ENCODE measurements at regions not wholly inside any gene's neighbourhood (a gene's known extent, or its start where the extent isn't known, plus 50 kb on each side); places are given as distances from the start of the nearest gene placed in this dataset.

DNA sequence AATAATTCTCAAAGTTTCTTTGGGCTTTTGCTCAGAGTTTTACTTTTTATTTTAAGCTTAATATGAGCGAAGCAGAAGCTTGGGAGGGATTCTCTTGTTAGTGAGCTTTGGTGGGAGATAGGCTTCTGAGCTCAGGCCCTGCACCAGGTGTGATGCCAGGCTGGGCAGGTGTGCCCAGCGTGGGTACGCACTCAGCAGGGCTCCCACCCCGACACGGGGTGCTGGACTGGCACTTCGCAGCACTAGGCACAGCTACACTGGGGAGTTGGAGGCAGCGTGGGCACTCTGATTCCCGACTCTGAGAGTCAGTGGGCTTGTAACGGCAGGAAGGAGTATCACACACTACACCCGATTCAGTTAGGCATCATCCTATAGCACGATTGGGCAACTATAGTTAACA, 244.0 kb downstream of the KLF13 start:
- Histone ChIP-seq H3K36me3 (ENCODE audit: control insufficient read depth in 1 of 2, insufficient read depth in 2 of 2, low read length in 2 of 2) (peaks cover 0 to 29% of the 10 kb centered on the region in 2 donors), H3K27ac (ENCODE audit: low read length) (no peak overlapping the region), H3K9me3 (ENCODE audit: control insufficient read depth in 1 of 2, low read length in 2 of 2) (no peaks in the 10 kb centered on the region), H3K4me1 (ENCODE audit: control insufficient read depth in 1 of 2, insufficient read depth in 2 of 2, low read length in 2 of 2) (no peaks in the 10 kb centered on the region), H3K4me3 (ENCODE audit: low read depth in 1 of 2, low read length in 2 of 2) (no peak overlapping the region), H3K27me3 (ENCODE audit: low read depth, low read length) (no peaks in the 10 kb centered on the region)

DNA sequence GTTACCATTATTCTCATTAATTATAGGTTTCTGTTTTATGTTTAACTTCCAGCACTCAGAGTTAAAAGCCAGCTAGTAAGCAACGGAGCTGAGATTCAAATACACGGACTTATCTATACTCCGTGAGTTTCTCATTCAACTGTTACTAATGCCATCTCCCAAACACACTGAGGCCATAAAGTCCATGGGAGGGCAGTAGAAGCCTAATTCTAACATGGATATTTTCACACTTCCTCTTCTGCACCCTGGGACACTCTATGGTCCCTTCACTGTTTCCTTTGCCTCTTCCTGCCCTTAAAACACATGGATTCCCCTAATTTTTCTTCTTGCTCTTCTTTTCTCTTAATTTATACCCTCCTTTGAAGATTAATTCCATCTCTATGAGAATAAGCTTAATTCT, 245.0 kb downstream of the KLF13 start:
- no peak overlapping the region for H3K27ac ChIP-seq (ENCODE audit: low read length)
- H3K4me1 ChIP-seq (ENCODE audit: control insufficient read depth in 1 of 2, insufficient read depth in 2 of 2, low read length in 2 of 2), result no peaks in the 10 kb centered on the region
- H3K36me3 ChIP-seq (ENCODE audit: control insufficient read depth in 1 of 2, insufficient read depth in 2 of 2, low read length in 2 of 2), result peaks cover 0 to 29% of the 10 kb centered on the region in 2 donors
- H3K27me3 ChIP-seq (ENCODE audit: low read depth, low read length), result no peaks in the 10 kb centered on the region
- no peak overlapping the region for H3K4me3 ChIP-seq (ENCODE audit: low read depth in 1 of 2, low read length in 2 of 2)
- no peaks in the 10 kb centered on the region for H3K9me3 ChIP-seq (ENCODE audit: control insufficient read depth in 1 of 2, low read length in 2 of 2)

DNA sequence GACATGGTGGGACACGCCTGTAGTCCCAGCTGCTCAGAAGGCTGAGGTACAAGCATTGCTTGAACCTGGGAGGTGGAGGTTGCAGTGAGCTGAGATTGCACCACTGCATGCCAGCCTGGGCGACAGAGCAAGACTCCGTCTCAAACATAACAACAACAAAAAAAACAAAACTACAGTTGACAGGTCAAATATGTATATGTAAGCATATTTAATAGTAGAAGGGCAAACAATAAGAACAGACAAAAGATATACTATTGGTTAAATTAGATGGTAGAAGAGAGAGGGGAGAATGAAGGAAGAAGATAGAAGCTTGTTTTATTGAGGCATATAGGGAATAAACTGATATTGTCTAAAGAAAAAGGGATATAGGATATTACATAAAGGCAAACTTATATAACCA, 247.1 kb downstream of the KLF13 start:
- Histone ChIP-seq H3K4me3 (ENCODE audit: low read depth in 1 of 2, low read length in 2 of 2) (no peak overlapping the region), H3K9me3 (ENCODE audit: control insufficient read depth in 1 of 2, low read length in 2 of 2) (no peaks in the 10 kb centered on the region)

DNA sequence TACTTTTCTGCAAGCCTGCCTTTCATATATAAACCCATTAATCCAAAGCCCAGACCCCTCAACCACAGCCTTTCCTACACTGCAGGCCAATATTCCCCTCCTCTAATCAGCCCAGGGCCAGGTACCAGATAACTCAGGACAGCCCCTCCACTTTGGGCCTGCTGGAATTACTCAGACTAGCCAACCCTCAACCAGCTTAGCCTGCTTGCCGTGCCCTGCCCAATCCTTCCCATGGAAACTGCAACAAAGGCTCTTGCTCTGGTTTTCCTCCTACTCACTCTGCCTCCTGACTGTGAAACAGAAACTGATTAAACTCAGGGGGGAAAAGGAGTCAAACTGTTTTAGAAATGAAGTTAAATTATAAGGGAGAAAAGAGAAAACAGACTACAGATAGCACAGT, 248.1 kb downstream of the KLF13 start:
- Histone ChIP-seq H3K4me3 (ENCODE audit: low read depth in 1 of 2, low read length in 2 of 2) (no peak overlapping the region), H3K4me1 (ENCODE audit: control insufficient read depth in 1 of 2, insufficient read depth in 2 of 2, low read length in 2 of 2) (no peaks in the 10 kb centered on the region), H3K36me3 (ENCODE audit: control insufficient read depth in 1 of 2, insufficient read depth in 2 of 2, low read length in 2 of 2) (peaks cover 0 to 2% of the 10 kb centered on the region in 2 donors), H3K27me3 (ENCODE audit: low read depth, low read length) (no peaks in the 10 kb centered on the region), H3K27ac (ENCODE audit: low read length) (no peak overlapping the region), H3K9me3 (ENCODE audit: control insufficient read depth in 1 of 2, low read length in 2 of 2) (no peaks in the 10 kb centered on the region)

More for the DNA sequence above, 247.1 kb downstream of the KLF13 start:
- H3K27ac ChIP-seq (ENCODE audit: low read length), result no peak overlapping the region
- no peaks in the 10 kb centered on the region for H3K4me1 ChIP-seq (ENCODE audit: control insufficient read depth in 1 of 2, insufficient read depth in 2 of 2, low read length in 2 of 2)
- peaks cover 0 to 11% of the 10 kb centered on the region in 2 donors for H3K36me3 ChIP-seq (ENCODE audit: control insufficient read depth in 1 of 2, insufficient read depth in 2 of 2, low read length in 2 of 2)
- no peaks in the 10 kb centered on the region for H3K27me3 ChIP-seq (ENCODE audit: low read depth, low read length)

DNA sequence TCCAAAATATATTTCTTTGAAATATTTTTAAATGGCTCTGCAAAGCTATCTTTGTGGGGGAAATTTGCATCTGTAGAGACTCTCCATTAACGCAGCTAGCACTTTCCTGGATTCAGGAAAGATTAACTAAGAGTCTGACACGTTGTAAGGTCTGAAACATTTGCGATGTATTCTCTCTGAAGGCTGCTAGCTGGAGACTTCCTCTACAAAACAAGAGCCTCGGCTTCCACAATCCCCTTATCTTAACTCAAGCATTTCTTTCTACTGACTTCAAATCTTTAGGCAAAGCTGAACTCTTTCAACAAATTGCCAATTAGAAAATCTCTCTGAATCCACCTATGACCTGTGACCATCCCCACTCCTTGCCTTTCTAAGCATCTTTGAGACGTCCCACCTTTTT, 250.5 kb downstream of the KLF13 start:
- Histone ChIP-seq H3K4me1 (ENCODE audit: control insufficient read depth in 1 of 2, insufficient read depth in 2 of 2, low read length in 2 of 2) (no peaks in the 10 kb centered on the region), H3K36me3 (ENCODE audit: control insufficient read depth in 1 of 2, insufficient read depth in 2 of 2, low read length in 2 of 2) (no peaks in the 10 kb centered on the region), H3K27me3 (ENCODE audit: low read depth, low read length) (no peaks in the 10 kb centered on the region), H3K9me3 (ENCODE audit: control insufficient read depth in 1 of 2, low read length in 2 of 2) (peaks cover 0 to 4% of the 10 kb centered on the region in 2 donors), H3K27ac (ENCODE audit: low read length) (no peak overlapping the region), H3K4me3 (ENCODE audit: low read depth in 1 of 2, low read length in 2 of 2) (no peak overlapping the region)

DNA sequence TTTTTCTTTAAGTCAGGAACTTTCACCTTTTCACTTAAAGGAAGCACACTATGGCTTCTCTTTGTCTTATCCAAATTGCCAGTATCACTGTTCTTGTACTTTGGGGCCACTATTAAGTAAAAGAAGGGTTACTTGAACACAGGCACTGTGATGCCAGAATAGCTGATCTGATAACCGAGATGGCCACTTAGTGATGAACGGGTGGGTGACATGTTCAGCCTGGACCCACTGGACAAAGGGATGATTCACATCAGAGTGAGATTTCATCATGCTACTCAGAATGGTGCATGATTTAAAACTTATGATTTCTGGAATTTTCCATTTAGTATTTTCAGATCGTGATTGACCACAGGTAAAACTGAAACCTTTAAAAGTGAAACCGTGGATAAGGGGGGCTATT, 252.6 kb downstream of the KLF13 start:
- Histone ChIP-seq H3K4me3 (ENCODE audit: low read depth in 1 of 2, low read length in 2 of 2) (no peak overlapping the region), H3K27ac (ENCODE audit: low read length) (no peak overlapping the region), H3K36me3 (ENCODE audit: control insufficient read depth in 1 of 2, insufficient read depth in 2 of 2, low read length in 2 of 2) (no peaks in the 10 kb centered on the region), H3K9me3 (ENCODE audit: control insufficient read depth in 1 of 2, low read length in 2 of 2) (peaks cover 0 to 13% of the 10 kb centered on the region in 2 donors), H3K4me1 (ENCODE audit: control insufficient read depth in 1 of 2, insufficient read depth in 2 of 2, low read length in 2 of 2) (no peaks in the 10 kb centered on the region), H3K27me3 (ENCODE audit: low read depth, low read length) (no peaks in the 10 kb centered on the region)

DNA sequence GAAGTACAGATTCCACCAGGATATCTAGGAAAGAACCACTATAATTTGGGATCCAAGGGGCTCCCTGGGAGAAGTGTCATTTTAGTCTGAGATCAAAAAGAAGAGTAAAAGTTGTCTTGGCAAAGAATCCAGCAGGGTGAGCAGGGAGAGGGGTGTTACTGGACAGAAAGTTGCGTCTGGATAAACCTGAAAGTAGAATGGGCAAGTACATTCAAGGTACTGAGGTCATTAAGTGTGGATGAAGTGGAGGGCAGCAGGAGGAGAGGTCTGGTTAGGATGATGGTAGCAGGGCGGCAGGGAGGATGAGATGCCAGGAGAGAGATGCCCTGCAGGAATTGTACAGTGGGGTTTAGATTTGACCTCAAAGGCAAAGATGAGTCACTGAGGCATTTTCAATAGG, 253.3 kb downstream of the KLF13 start:
- H3K36me3 ChIP-seq (ENCODE audit: control insufficient read depth in 1 of 2, insufficient read depth in 2 of 2, low read length in 2 of 2), result no peaks in the 10 kb centered on the region
- H3K4me1 ChIP-seq (ENCODE audit: control insufficient read depth in 1 of 2, insufficient read depth in 2 of 2, low read length in 2 of 2), result no peaks in the 10 kb centered on the region
- no peak overlapping the region for H3K27ac ChIP-seq (ENCODE audit: low read length)
- peaks cover 0 to 13% of the 10 kb centered on the region in 2 donors for H3K9me3 ChIP-seq (ENCODE audit: control insufficient read depth in 1 of 2, low read length in 2 of 2)
- H3K27me3 ChIP-seq (ENCODE audit: low read depth, low read length), result no peaks in the 10 kb centered on the region
- H3K4me3 ChIP-seq (ENCODE audit: low read depth in 1 of 2, low read length in 2 of 2), result no peak overlapping the region

DNA sequence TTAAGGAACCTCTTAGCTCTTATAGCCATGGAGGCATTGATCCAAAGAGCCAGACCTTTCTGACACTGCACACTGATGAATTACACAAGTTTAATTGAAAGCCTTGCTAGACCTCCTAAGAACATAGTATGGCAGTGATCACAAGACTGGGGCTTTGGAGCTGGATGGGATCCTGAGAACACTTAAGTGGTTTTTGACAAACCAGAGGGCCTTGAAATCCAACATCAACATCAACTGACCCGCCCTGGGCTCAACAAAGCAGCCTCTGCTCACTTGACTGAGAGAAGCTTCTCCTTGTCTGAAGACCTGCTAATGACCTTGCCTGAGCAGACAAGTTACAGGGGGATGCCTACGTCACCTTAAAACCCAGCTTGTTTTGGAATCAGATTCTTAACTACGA, 257.6 kb downstream of the KLF13 start:
- H3K27me3 ChIP-seq (ENCODE audit: low read depth, low read length), result no peaks in the 10 kb centered on the region
- H3K27ac ChIP-seq (ENCODE audit: low read length), result no peak overlapping the region

DNA sequence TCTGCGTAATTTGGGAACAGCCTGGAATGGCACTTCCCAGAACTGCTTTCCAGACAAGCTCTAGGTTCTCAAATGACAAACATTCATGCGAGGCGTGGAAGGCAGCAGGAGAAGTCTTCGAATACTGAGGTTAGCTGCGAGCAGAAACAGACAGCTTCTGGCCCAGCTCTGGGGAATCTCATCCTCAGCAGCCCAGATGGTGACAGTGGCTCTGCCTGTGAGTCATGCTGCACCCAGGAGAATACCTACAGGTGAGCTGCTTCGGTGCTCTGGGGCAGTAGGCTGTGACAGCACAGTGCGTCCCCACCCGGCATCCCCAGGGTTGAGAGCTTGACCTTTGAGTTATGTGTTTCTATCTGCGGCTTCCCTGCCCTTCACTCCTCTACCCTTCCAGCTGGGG, 258.6 kb downstream of the KLF13 start:
- H3K27me3 ChIP-seq (ENCODE audit: low read depth, low read length), result no peaks in the 10 kb centered on the region
- H3K4me3 ChIP-seq (ENCODE audit: low read depth in 1 of 2, low read length in 2 of 2), result no peak overlapping the region
- H3K9me3 ChIP-seq (ENCODE audit: control insufficient read depth in 1 of 2, low read length in 2 of 2), result peaks cover 0 to 16% of the 10 kb centered on the region in 2 donors
- no peak overlapping the region for H3K27ac ChIP-seq (ENCODE audit: low read length)
- H3K4me1 ChIP-seq (ENCODE audit: control insufficient read depth in 1 of 2, insufficient read depth in 2 of 2, low read length in 2 of 2), result no peaks in the 10 kb centered on the region
- no peaks in the 10 kb centered on the region for H3K36me3 ChIP-seq (ENCODE audit: control insufficient read depth in 1 of 2, insufficient read depth in 2 of 2, low read length in 2 of 2)

More for the DNA sequence above, 257.6 kb downstream of the KLF13 start:
- Histone ChIP-seq H3K9me3 (ENCODE audit: control insufficient read depth in 1 of 2, low read length in 2 of 2) (peaks cover 0 to 16% of the 10 kb centered on the region in 2 donors), H3K36me3 (ENCODE audit: control insufficient read depth in 1 of 2, insufficient read depth in 2 of 2, low read length in 2 of 2) (no peaks in the 10 kb centered on the region), H3K4me1 (ENCODE audit: control insufficient read depth in 1 of 2, insufficient read depth in 2 of 2, low read length in 2 of 2) (no peaks in the 10 kb centered on the region), H3K4me3 (ENCODE audit: low read depth in 1 of 2, low read length in 2 of 2) (no peak overlapping the region)

DNA sequence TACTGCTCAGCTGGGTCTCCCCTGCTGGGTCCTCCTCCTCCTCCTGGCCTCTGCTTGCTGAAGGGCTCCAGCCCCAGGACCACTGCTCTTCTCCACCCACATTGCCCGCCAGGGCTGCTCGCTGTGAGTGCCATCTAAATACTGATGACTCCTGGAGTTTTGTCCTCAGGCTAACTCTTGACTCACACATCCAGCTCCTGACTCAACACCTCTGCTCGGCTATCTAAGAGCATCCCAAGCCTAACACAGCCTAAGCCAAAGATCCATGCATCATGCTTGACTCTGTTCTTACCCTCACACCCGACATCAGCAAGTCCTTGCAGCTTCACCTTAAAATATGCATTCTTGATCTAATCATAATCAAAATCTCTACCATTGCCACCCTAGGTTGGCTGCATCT, 260.2 kb downstream of the KLF13 start:
- Histone ChIP-seq H3K27me3 (ENCODE audit: low read depth, low read length) (no peaks in the 10 kb centered on the region), H3K4me1 (ENCODE audit: control insufficient read depth in 1 of 2, insufficient read depth in 2 of 2, low read length in 2 of 2) (no peaks in the 10 kb centered on the region), H3K9me3 (ENCODE audit: control insufficient read depth in 1 of 2, low read length in 2 of 2) (peaks cover 0 to 12% of the 10 kb centered on the region in 2 donors), H3K4me3 (ENCODE audit: low read depth in 1 of 2, low read length in 2 of 2) (no peak overlapping the region), H3K36me3 (ENCODE audit: control insufficient read depth in 1 of 2, insufficient read depth in 2 of 2, low read length in 2 of 2) (no peaks in the 10 kb centered on the region), H3K27ac (ENCODE audit: low read length) (no peak overlapping the region)

DNA sequence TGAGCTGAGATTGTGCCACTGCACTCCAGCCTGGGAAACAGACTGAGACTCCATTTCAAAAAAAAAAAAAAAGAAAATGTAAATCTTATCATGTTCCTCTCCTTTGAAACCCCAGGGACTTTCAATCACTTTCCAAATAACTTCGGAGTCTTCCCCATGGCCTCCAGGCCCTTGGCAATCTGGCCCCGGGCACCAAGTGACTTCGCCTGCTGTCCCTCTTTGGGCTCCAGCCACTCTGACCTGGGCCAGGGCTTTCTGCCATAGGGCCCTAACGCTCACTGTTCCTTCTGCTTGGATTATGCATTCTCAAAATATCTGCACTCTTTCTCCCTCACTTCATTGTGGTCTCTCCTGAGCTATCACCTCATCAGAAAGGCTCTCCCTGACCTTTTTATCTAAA, 260.9 kb downstream of the KLF13 start:
- no peaks in the 10 kb centered on the region for H3K27me3 ChIP-seq (ENCODE audit: low read depth, low read length)
- no peaks in the 10 kb centered on the region for H3K4me1 ChIP-seq (ENCODE audit: control insufficient read depth in 1 of 2, insufficient read depth in 2 of 2, low read length in 2 of 2)
- no peaks in the 10 kb centered on the region for H3K36me3 ChIP-seq (ENCODE audit: control insufficient read depth in 1 of 2, insufficient read depth in 2 of 2, low read length in 2 of 2)
- H3K9me3 ChIP-seq (ENCODE audit: control insufficient read depth in 1 of 2, low read length in 2 of 2), result peaks cover 0 to 11% of the 10 kb centered on the region in 2 donors
- H3K27ac ChIP-seq (ENCODE audit: low read length), result no peak overlapping the region
- H3K4me3 ChIP-seq (ENCODE audit: low read depth in 1 of 2, low read length in 2 of 2), result no peak overlapping the region

DNA sequence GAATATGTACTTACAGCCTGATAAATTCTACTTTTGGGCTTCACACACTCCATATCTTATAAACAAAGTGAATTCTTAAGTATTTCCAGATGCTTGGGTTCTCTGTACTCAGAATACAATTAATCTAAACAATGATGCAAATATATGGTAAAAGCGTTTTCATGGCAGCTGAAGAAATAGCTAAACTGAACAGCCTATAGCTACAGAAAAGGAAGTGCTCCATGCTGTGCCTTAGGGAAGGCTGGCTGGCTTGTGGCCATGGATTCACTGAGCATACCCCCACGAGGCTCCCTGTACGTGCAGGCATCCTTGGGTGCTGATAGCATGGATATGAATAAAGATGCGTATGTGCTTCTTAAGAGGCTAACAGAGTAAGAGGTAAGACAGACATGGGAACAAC, 264.0 kb downstream of the KLF13 start:
- no peaks in the 10 kb centered on the region for H3K4me1 ChIP-seq (ENCODE audit: control insufficient read depth in 1 of 2, insufficient read depth in 2 of 2, low read length in 2 of 2)
- no peaks in the 10 kb centered on the region for H3K27me3 ChIP-seq (ENCODE audit: low read depth, low read length)
- peaks cover 0 to 4% of the 10 kb centered on the region in 2 donors for H3K9me3 ChIP-seq (ENCODE audit: control insufficient read depth in 1 of 2, low read length in 2 of 2)
- no peak overlapping the region for H3K4me3 ChIP-seq (ENCODE audit: low read depth in 1 of 2, low read length in 2 of 2)
- no peaks in the 10 kb centered on the region for H3K36me3 ChIP-seq (ENCODE audit: control insufficient read depth in 1 of 2, insufficient read depth in 2 of 2, low read length in 2 of 2)
- no peak overlapping the region for H3K27ac ChIP-seq (ENCODE audit: low read length)

Measured in muscle layer of duodenum (tissue), 2 donors.